ENCODE measurements at regions not wholly inside any gene's neighbourhood (a gene's known extent, or its start where the extent isn't known, plus 50 kb on each side); places are given as distances from the start of the nearest gene placed in this dataset.

DNA sequence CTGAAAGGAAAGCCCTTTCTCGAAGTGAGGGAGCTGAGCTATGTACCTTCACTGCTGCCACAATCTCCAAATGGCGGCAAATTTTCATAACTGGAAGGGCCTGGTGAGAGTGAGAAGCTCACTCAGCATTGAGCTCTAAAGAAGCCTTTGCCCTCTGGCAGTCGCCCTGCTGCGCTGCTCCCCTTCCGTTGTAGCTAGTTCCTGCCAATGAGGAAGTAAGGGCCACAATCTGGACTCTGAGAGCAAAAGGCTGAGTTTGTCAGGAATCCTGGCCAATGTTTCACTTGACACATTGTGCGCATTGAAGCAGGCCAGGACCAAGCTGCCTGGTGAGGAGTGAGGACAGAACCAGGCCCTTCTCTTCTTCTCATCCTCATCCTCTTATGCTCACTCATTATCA is 579.5 kb downstream of the PDCD6IP start:
- DNase-seq (ENCODE audit: low spot score): no peak

DNA sequence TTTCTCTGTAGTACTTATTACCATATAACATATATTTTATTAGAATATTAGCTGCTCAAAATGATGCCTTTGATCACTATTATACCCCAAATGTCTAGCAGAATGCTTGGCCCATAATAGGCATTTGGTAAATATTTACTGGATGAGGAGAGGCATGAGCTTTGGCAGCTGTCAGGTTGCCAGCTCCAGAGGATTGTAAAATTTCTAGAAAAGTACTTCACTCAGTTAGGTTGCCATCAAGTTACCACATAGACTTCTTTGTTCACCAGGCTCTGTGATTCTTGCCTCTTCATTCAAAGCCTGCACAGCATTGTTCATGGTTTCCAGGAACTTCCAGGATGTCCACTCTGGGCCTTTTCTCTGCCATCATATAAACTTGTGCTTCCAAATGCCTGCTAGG is 582.8 kb downstream of the PDCD6IP start:
- no peak for DNase-seq (ENCODE audit: low spot score)

DNA sequence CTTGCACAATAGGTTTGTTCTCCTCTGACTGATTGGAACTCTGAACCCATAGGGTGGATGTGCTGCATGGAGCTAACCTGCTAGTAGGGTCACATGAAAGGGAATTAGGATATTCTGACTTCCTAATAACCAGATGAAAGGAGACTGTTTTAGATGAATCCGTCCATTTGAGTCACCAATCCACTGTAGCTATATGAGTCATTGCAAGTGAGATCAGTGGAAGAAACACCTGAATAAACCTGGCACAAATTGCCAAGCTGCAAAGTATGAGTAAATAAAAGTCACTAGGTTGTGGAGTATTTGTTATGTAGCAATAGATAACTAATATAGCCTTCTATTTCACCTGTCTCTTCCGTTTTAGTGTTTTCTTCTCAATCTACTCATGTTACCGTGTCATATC is 584.4 kb downstream of the PDCD6IP start:
- DNase-seq (ENCODE audit: low spot score): no peak

DNA sequence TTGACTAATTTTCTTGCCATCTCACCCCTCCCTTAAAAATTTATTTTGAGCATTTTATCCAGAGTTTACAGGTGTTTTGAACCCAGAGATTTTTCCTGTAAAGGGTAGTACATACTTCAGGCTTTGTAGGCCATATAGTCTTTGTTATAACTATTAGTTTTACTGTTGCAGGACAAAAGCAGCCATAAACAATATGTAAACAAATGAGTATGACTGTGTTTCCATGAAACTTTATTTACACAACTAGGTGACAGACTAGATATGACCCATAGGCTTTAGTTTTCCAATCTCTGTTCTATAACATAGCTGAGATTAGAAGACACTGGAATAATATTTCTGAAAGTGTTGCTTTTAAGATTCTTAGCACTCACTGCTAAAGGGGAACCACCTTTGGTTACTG is 587.9 kb downstream of the PDCD6IP start:
- DNase-seq (ENCODE audit: low spot score): no peak

DNA sequence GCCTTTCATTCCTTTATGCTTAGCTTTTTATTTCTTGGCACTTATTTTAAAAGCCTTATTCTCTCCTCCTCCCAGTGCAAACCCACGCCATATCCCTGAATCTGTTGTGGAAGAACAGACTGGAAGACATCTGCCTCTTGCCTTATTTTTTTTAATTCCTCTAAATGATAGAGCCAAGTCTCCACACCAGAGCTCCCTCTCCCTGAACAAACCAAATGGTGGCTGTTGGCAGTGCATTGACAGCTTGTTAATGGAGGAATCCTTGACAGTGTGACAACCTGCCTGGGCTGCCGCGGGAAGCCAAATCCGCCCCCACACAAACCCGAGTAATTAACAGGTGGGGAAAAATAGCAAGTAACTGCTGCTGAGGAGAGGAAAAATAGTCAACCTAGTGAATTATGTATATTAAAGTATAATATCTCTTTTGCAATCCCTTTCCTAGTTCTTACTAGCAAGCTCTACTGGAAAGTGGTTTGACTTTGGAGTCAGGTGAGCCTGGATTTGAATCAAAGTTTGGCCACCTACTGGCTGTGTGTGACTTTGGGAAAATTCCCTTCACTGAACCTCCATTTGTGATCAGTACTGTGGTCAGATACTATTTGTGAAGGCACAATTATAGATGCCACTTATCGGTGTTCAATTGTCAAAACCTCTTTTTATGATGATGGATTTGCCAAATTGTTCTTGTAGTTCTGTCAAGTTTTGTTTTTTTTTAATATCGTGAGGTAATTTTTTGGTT is 589.6 kb downstream of the PDCD6IP start:
- DNase-seq (ENCODE audit: low spot score): no peak

DNA sequence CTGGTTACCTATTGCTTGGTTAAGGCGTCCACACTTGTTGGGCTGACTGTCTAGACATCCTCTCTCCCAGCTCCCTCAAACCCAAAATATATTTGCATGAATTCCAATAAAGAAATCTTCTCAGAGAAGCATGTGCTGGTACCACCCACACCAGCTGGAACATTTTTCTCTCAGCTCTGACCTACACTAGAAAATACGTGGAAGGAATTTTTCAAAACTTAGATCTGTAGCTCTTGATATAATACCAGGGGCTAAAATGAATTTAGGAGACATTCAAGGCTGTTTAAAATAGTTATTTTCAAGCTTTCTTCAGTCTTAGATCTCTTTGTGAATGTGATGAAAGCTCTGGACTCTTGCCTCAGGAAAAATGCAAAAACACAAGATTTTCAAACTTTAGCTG is 590.4 kb downstream of the PDCD6IP start:
- DNase-seq (ENCODE audit: low spot score): no peak

DNA sequence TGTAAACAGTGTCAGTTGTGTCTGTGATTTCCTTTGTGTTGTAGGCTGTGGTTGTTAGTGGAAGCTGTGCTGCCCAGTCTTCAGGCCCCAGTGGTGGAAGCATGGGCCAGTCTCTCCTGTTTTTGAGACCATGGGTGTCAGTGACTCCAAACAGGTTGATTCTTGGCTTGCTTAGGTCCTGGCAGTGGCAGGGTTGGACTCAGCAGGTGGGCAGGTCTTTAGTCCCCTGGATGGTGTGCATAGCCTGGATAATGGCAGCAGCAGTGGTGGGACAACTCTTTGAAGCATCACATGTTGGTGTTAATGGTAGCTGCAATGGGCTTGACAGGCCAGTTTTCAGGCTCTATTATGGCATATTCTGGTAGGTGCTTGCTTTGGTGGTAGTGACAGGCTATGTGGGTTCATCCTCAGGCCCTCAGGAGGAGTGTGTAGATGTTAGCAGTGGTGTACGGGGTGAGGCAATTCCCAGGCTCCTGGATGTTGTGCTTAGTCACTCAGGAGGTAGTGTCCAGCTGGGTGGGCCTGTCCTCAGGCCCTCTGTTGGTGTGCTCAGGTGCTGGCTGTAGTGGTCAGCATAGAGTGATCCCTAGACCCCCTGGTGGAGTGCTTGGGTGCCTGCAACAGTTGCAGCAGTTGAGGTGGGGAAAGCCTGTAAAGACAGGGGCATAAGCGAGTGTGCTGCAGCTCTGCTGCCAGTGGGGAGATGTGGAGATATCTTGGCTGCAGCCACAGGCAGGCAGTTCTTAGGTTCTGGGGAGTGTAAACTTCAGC is 596.7 kb downstream of the PDCD6IP start:
- no peak for DNase-seq (ENCODE audit: low spot score)

DNA sequence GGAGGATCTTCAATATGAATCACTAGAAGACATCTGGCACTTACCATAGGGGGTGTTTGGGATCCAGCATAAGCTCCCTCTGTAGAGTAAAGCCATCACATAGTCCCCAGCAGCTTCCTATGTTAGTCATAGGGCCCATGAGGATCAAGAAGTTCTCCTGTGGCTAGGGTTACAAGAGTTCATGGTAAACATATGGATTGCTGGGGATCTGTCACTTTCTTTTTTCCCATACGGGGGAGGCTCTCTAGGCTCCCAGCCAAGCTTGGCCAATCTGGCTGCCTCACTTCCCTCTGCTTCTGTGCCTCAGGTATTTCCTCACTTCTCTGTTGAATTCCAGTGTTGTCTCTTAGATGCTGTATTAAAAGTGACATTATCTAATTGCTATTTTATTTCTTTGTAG is 597.9 kb downstream of the PDCD6IP start:
- no peak for DNase-seq (ENCODE audit: low spot score)

DNA sequence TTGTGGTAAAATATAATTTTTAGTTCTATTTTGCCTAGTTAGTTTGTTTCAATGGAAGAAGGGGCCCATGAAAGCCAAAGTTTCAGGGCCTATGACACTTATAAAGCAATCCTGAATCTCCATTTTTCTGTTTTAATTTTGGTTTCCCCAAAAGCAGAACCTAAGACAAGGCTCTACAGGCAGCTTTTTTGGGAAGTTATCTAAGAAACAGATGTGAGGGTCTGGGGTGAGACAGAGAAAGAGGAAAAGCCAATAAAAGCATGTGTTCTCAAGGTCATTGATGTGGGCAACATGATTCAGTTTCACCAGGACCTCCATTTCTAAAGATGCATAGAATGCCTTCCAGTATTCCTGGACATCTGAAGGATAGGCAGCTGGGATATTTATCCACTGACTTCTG is 598.5 kb downstream of the PDCD6IP start:
- no peak for DNase-seq (ENCODE audit: low spot score)

DNA sequence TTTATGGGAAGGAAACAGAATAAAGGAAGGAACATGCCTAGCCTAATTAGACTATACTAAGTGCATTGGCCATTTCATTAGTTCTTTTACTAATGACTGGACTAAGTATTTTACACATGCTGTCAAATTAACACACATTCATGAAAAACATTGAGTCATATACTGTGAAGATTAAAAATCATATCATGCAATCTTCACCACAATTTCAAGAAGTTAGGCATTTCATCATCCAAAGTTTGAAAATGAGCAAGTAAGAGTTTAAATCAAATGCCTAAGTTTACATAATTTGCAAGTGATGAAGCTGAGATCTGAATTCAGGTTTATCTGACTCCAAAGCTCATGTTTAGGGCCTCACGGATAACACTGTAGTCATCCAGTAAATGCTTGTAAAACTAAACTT is 601.0 kb downstream of the PDCD6IP start:
- DNase-seq (ENCODE audit: low spot score): no peak

DNA sequence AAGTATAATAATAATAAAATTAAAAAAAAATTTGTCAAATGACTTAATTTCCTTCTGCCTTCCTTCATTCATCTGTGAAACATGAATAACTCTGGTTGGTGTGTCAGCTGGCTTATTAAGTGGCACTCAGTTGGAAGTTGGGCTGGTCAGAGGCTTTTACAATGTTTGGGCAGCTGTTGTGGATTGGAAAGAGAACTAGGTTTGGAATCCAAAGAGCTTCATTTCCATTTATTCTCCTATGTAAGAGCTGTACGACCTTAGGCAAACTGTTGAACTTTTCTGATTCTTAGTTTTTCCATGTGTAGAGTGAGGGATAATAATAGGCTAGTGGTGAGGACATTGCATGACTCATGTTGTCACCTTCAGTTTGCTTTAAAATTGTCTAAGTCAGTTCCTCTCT is 606.7 kb downstream of the PDCD6IP start:
- DNase-seq (ENCODE audit: low spot score): no peak

DNA sequence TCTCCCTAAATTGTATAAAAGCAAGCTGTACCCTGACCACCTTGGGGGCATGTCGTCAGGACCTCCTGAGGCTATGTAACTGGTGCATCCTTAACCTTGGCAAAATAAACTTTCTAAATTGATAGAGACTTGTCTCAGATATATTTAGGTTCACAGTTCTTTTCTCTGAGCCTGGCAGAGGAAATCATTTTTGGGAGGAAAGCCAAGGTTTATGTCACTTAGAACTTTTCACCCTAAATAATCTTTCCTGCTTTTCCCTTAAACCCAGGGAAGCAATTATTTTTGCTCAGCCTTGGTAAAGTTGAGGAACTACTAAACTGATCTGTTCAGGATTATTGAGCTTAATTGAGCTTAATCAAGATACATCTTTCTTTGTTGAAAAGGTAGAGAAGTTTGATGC is 608.9 kb downstream of the PDCD6IP start:
- no peak for DNase-seq (ENCODE audit: low spot score)

DNA sequence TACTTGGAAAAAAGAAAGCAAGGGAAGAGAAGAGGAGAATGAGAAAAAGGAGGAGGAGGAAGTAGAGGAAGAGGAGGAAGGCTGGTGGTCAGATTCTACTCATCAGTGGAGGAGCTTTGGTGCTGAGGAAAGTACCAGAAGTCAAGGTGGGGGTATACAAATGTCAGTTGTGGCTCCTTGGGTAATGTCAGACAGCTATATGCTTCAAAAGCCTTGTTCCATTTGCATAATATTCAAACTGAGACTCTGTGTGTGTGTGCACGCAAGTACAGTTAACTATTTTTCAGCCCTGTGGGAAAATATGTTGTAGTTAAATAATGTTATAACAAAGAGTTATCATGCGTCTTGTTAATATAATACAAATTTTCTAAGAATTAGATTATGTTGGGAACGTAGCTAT is 609.7 kb downstream of the PDCD6IP start:
- no peak for DNase-seq (ENCODE audit: low spot score)

DNA sequence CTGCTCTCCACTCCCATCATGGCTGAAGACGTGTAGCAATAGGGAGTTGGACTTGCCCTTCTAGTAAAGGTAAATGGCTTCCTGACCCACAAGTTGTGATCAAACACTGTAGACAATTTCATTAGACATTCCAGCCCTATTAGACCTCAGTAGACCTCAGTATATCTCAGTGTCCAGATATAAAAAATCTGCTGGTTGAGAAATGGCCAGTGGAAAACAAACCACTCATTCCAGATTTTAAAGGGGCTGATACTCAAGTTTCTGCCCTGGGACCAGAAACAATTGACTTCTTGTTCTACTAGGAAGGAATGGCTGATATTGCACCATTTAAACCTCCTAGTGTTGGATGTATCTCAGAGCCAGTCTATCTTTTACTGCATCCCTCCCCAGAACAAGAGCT is 613.2 kb downstream of the PDCD6IP start:
- no peak for DNase-seq (ENCODE audit: low spot score)

DNA sequence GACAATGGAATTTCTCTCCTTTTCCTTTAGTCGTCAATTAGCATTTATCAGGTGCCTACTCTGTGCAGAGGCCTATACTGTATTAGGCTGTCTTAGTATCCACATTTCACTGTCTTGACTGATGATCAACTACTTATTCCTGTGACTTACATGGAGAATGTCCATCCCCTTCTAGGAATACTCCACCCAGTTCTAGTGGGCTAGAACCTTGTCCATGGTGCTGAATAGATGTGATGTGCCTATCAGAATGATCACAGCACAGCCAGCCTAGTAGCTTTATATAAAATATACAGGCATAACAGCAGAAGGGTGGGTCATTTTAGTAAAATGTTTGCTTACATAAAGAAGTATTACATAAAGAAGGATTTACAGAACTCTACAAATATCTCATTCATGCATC is 621.4 kb downstream of the PDCD6IP start:
- no peak for DNase-seq (ENCODE audit: low spot score)

DNA sequence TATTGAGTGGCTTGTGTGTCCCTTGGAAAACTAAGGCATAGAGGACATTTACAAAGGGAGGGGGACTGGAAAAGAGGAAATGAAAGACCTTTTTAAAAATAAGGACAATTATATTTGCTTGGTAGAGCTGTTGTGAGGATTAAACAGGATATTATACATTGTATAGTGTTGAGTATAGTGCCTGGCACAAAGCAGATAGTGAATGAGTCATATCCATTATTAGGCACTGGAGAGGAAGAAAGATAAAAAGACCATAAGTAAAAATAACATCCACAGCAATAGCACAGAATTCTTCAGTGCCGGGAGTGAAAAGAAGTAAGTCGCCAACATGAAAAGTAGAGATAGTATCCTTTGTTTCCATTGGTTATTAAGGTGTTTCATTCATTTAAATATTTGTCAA is 623.3 kb downstream of the PDCD6IP start:
- no peak for DNase-seq (ENCODE audit: low spot score)

DNA sequence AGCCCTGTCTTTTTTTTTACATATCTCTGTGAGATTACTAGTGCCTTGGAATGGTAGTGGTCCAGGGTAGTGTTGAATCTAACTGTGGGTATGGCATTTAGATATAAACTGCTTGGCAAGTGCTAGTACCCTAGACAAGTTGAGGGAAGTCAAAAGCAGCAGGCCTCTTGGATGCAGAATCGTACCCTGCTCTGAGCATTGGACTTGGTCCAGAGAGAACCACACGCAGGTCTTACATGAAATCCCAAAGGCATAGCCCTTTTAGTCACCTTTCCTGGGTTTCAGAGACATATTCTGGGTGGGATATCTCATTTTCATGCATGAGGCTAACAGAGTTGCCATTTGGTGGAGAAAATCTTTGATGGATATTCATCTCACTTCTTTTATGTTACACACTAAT is 641.4 kb downstream of the PDCD6IP start:
- DNase-seq (ENCODE audit: low spot score): no peak

DNA sequence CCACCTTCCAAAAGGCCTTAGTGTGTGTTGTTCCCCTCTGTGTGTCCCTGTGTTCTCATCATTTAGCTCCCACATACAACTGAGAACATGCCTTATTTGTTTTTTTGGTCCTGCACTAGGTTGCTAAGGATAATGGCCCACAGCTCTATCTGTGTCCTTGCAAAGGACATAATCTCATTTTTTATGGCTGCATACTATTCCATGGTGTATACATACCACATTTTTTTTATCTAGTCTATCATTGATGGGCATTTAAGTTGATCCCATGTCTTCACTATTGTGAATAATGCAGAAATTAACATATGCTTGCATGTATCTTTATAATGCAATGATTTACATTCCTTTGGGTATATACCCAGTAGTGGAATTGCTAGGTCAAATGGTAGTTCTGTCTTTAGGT is 645.7 kb downstream of the PDCD6IP start:
- no peak for DNase-seq (ENCODE audit: low spot score)

DNA sequence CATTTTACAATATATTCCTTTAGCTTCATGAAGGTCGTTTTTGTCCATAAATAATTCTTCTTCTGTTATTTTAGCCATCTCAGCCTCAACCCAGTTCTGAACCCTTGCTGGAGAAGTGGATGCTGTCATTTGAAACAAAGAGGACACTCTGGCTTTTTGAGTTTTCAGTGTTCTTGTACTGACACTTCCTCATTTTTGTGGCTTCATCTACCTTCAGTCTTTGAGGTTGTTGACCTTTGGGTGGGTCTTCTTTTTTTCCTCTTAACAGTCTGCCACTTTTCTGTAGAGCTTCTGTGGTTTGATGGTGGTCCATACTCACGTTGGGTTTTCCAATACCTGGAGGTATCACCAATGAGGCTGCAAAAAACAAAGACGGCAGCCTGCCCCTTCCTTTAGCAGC is 650.9 kb downstream of the PDCD6IP start:
- no peak for DNase-seq (ENCODE audit: low spot score)

DNA sequence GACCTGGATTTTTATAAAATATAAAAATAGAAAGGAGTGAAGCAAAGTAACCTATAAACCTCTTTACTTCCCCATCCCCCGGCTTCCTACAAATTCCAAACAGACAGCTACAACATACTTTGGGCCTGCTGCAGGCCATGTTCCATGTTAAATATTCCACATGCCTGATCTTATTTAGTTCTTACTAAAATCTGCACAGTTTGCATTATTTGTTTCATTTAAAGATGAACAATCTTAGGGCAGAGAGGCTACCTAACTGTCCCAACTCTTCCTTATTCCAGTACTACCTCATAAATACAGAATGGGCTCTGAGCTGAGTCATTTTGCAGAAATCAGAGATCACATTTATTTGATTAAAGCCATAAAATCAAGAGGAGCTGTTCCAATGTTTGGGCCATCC is 665.0 kb downstream of the PDCD6IP start:
- no peak for DNase-seq (ENCODE audit: low spot score)

DNA sequence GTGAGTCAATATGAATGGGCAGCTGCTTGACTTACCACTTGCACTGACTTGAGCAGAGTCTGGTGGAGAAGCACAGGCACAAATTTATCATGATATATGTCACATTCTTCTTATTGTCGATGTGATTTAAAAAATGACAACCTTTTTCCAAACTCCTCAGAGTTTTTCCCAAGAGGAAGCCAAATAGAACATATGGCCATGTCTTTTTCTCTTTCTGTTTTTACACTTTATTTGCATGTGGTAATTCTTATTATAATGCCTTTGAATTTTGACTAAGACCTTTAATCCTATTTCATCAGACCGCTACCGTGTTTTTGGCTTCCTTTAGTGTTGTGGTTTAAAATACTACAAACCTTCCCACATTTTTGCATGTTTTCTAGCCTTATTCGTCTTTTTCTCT is 666.2 kb downstream of the PDCD6IP start:
- DNase-seq (ENCODE audit: low spot score): no peak

DNA sequence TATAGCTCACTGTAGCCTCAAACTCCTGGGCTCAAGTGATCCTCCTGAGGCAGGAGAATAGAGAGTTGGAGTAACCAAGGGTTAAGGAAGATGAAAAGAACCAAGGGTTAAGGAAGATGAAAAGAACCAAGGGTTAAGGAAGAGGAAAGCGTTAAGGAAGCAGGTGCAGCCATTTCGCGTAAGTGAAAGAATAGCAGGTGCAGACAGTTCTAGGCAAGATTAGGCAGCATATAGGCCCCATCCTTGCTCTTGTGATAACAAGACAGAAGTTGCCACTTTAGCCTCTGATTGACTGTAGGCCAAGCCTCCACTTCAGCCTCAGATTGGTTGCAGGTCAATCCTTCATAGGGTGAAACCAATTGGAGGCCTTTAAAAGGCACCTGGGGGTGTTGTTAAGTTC is 677.4 kb downstream of the PDCD6IP start:
- DNase-seq (ENCODE audit: low spot score): no peak

DNA sequence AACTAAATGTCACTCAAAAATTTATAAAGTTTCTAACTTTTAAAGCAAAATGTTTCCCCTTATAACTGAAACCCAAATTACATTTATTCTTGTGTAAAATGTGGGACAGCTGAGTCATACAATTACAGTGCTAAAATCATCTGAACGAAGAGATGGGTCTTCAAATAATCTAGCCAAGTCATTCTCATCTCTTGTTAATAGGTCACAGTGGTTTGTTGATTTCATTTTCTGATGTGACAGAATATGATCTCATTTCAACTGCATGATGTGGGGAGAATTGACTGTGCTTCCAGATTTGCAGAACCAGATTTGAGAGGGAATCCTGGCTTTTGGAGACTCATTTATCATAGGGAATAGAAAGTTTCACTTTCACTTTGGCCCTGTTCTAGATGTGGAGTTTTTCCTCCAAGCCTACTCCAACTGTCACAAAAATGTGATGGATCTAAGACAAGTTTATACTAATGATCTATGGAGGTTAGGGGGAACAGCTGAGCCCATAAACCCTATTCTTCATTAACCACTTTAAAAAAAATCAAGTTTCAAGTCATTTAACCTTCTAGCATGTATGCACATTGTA is 685.0 kb downstream of the PDCD6IP start:
- no peak for DNase-seq (ENCODE audit: low spot score)

DNA sequence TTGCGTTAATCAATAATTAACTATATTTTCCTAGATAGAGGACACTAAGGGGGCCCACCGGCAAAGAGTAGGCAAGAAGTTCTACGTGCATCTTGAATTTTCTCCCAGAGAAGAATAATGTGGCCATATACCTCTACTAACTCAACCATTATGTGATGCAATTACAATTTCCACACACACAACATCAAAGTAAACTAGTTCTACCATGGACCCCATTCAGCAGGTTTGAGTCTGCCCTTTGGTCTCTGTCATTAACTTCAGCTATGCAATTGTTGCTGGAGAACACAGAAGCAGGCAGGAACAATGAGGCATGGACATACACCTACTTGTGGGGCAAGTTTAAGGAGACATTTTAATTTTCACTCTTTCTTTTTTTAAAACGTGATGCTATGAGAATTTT is 705.9 kb downstream of the PDCD6IP start:
- DNase-seq (ENCODE audit: low spot score): no peak
